ENCODE measurements at regions not wholly inside any gene's neighbourhood (a gene's known extent, or its start where the extent isn't known, plus 50 kb on each side); places are given as distances from the start of the nearest gene placed in this dataset.

DNA sequence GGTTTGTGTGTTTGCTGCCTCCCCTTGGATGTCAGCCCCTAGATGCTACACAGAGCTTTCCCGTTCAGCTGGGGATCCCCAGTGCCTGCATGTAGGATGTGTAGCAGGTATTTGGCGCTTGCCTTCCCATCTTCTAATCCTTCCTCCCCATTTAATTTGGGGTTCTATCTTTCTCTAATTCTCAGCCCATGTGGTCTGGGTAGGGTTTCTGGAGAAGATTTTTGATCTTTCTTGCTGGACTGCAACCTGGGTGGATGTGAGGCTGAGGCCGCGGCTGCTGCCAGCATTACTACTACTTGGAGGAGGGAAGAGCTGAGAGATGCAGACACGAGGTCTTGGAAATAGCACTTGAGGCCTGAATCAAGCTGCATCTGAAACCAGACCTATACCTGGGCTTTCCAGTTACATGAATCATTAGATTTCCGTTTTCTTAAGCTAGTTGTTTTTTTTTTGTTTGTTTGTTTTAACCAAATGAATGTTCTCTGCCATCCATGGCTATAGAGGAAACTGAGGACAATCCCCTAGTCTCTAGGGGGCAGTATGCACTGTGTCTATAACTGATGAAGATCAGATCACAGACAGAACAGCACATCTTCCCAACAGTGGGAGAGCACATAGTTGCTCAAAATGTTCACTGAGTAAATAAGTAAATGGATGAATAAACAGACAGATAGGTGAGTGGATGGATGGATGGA, 178.6 kb downstream of the FGF18 start:
- H2AFZ ChIP-seq (ENCODE audit: low read depth, low read length) = no peak overlapping the region
- no peaks in the 10 kb centered on the region for H3K79me1 ChIP-seq (replicated peaks; ENCODE audit: low read length, poor library complexity, severe bottlenecking)
- H3K36me3 ChIP-seq (ENCODE audit: control insufficient read depth in 1 of 2, insufficient read depth in 2 of 2, low read depth in 1 of 2, low read length in 2 of 2) = no peaks in the 10 kb centered on the region
- no peak overlapping the region for H2BK120ac ChIP-seq (ENCODE audit: low read depth, low read length)
- peaks cover 20 to 30% of the 10 kb centered on the region in 2 experiments for H3K27me3 ChIP-seq (ENCODE audit: control insufficient read depth in 1 of 2, insufficient read depth in 1 of 2, low read length in 2 of 2)
- no peak overlapping the region for H2AK5ac ChIP-seq (ENCODE audit: low read length, severe bottlenecking)
- no peak overlapping the region for H3K27ac ChIP-seq (ENCODE audit: low read length, poor library complexity, severe bottlenecking)
- no peak overlapping the region for H3K4me2 ChIP-seq (ENCODE audit: low read length, poor library complexity, severe bottlenecking)
- no peak overlapping the region for H3K4me3 ChIP-seq (ENCODE audit: insufficient read depth in 1 of 2, low read depth in 1 of 2, low read length in 2 of 2)
- H3K9ac ChIP-seq (ENCODE audit: low read length) = no peak overlapping the region
- no peak overlapping the region for H3K23ac ChIP-seq (ENCODE audit: low read length in 2 of 2)
- H3K4ac ChIP-seq (ENCODE audit: low read depth in 1 of 2, low read length in 2 of 2) = no peak overlapping the region
- H3K9me3 ChIP-seq (ENCODE audit: control insufficient read depth, low read length) = no peaks in the 10 kb centered on the region
- no peak overlapping the region for H3K18ac ChIP-seq (ENCODE audit: low read depth in 1 of 2, low read length in 2 of 2)
- no peak overlapping the region for H4K8ac ChIP-seq (ENCODE audit: low read length)
- DNase-seq = no peak
- no peaks in the 10 kb centered on the region for H3K4me1 ChIP-seq (ENCODE audit: control insufficient read depth, insufficient read depth, low read depth, low read length)
- H2BK5ac ChIP-seq (ENCODE audit: low read depth, low read length, poor library complexity, severe bottlenecking) = no peak overlapping the region
- 86% methylated on average over 4 of the region's 6 CpGs for WGBS
- H3K14ac ChIP-seq (ENCODE audit: low read length in 2 of 2) = no peak overlapping the region
- H2BK12ac ChIP-seq (ENCODE audit: low read length in 2 of 2) = no peak overlapping the region
- no peak overlapping the region for H2BK15ac ChIP-seq (ENCODE audit: low read depth, poor library complexity, severe bottlenecking)
- no peak overlapping the region for H4K91ac ChIP-seq (ENCODE audit: low read length)

DNA sequence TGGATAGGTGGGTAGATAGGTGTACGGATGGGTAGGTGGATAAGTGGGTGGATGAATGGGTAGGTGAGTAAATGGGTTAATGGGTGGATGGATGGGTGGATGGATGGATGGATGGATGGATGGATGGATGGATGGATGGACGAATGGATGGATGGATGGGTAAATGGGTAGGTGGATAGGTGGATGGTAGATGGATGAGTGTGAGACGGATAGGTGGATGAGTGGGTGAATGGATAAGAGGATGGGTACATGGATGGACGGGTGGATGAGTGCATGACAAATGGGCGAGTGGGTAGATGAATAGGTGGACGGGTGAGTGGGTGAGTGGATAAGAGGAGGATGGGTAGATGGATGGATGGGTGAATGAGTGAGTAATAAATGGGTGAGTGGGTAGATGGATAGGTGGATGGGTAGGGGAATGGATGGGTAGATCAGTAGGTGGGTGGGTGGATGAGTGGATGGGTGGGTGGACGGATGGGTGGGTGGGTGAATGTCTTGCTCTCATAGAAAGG, 179.2 kb downstream of the FGF18 start:
- no peak overlapping the region for H4K91ac ChIP-seq (ENCODE audit: low read length)
- H2BK120ac ChIP-seq (ENCODE audit: low read depth, low read length) = no peak overlapping the region
- H2BK15ac ChIP-seq (ENCODE audit: low read depth, poor library complexity, severe bottlenecking) = no peak overlapping the region
- H3K36me3 ChIP-seq (ENCODE audit: control insufficient read depth in 1 of 2, insufficient read depth in 2 of 2, low read depth in 1 of 2, low read length in 2 of 2) = no peaks in the 10 kb centered on the region
- H3K4me2 ChIP-seq (ENCODE audit: low read length, poor library complexity, severe bottlenecking) = no peak overlapping the region
- H3K79me1 ChIP-seq (replicated peaks; ENCODE audit: low read length, poor library complexity, severe bottlenecking) = no peaks in the 10 kb centered on the region
- H3K27me3 ChIP-seq (ENCODE audit: control insufficient read depth in 1 of 2, insufficient read depth in 1 of 2, low read length in 2 of 2) = peaks cover 20 to 30% of the 10 kb centered on the region in 2 experiments
- H3K9me3 ChIP-seq (ENCODE audit: control insufficient read depth, low read length) = no peaks in the 10 kb centered on the region
- no peak overlapping the region for H2BK12ac ChIP-seq (ENCODE audit: low read length in 2 of 2)
- H3K27ac ChIP-seq (ENCODE audit: low read length, poor library complexity, severe bottlenecking) = no peak overlapping the region
- no peak overlapping the region for H3K23ac ChIP-seq (ENCODE audit: low read length in 2 of 2)
- no peak overlapping the region for H3K18ac ChIP-seq (ENCODE audit: low read depth in 1 of 2, low read length in 2 of 2)
- 85% methylated on average over 7 of the region's 7 CpGs for whole genome bisulfite sequencing
- H2AK5ac ChIP-seq (ENCODE audit: low read length, severe bottlenecking) = no peak overlapping the region
- no peak overlapping the region for H3K14ac ChIP-seq (ENCODE audit: low read length in 2 of 2)
- H3K9ac ChIP-seq (ENCODE audit: low read length) = no peak overlapping the region
- H2AFZ ChIP-seq (ENCODE audit: low read depth, low read length) = no peak overlapping the region
- no peak overlapping the region for H3K4me3 ChIP-seq (ENCODE audit: insufficient read depth in 1 of 2, low read depth in 1 of 2, low read length in 2 of 2)
- H4K8ac ChIP-seq (ENCODE audit: low read length) = no peak overlapping the region
- H3K4me1 ChIP-seq (ENCODE audit: control insufficient read depth, insufficient read depth, low read depth, low read length) = no peaks in the 10 kb centered on the region
- no peak overlapping the region for H2BK5ac ChIP-seq (ENCODE audit: low read depth, low read length, poor library complexity, severe bottlenecking)
- no peak for DNase-seq
- H3K4ac ChIP-seq (ENCODE audit: low read depth in 1 of 2, low read length in 2 of 2) = no peak overlapping the region

DNA sequence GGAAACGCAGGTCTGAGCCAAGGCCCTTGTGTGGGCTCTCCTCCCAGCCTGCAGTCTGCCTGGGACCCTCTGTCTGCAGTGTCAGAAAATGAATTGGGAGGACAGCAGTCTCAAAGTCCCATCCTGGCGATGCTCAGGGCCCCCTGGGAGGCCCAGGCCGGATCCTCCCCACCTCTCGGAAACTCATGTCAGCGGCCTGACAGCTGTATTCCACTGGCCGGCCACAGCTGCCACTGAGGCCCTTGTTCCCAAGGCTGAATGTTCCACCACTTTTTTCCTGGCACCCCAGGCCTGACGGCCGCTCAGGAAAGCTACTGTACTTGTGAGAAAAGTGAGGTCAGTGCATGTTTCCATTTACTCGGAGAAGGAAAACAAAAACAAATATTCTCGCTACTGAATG, 180.0 kb downstream of the FGF18 start:
- Histone ChIP-seq H3K23ac (ENCODE audit: low read length in 2 of 2) (no peak overlapping the region), H3K4me3 (ENCODE audit: insufficient read depth in 1 of 2, low read depth in 1 of 2, low read length in 2 of 2) (no peak overlapping the region), H2AK5ac (ENCODE audit: low read length, severe bottlenecking) (no peak overlapping the region), H3K36me3 (ENCODE audit: control insufficient read depth in 1 of 2, insufficient read depth in 2 of 2, low read depth in 1 of 2, low read length in 2 of 2) (no peaks in the 10 kb centered on the region), H3K27ac (ENCODE audit: low read length, poor library complexity, severe bottlenecking) (no peak overlapping the region), H2BK120ac (ENCODE audit: low read depth, low read length) (no peak overlapping the region), H2BK15ac (ENCODE audit: low read depth, poor library complexity, severe bottlenecking) (no peak overlapping the region), H3K18ac (ENCODE audit: low read depth in 1 of 2, low read length in 2 of 2) (no peak overlapping the region), H3K9me3 (ENCODE audit: control insufficient read depth, low read length) (no peaks in the 10 kb centered on the region), H3K4me1 (ENCODE audit: control insufficient read depth, insufficient read depth, low read depth, low read length) (no peaks in the 10 kb centered on the region), H4K8ac (ENCODE audit: low read length) (no peak overlapping the region), H2BK5ac (ENCODE audit: low read depth, low read length, poor library complexity, severe bottlenecking) (no peak overlapping the region), H3K14ac (ENCODE audit: low read length in 2 of 2) (no peak overlapping the region), H2AFZ (ENCODE audit: low read depth, low read length) (no peak overlapping the region), H3K4me2 (ENCODE audit: low read length, poor library complexity, severe bottlenecking) (no peak overlapping the region), H2BK12ac (ENCODE audit: low read length in 2 of 2) (no peak overlapping the region), H3K27me3 (ENCODE audit: control insufficient read depth in 1 of 2, insufficient read depth in 1 of 2, low read length in 2 of 2) (peaks cover 20 to 30% of the 10 kb centered on the region in 2 experiments), H3K4ac (ENCODE audit: low read depth in 1 of 2, low read length in 2 of 2) (no peak overlapping the region), H3K79me1 (replicated peaks; ENCODE audit: low read length, poor library complexity, severe bottlenecking) (no peaks in the 10 kb centered on the region), H3K9ac (ENCODE audit: low read length) (no peak overlapping the region), H4K91ac (ENCODE audit: low read length) (no peak overlapping the region)
- DNase-seq = no peak
- 78% methylated on average over 10 of the region's 10 CpGs for WGBS

DNA sequence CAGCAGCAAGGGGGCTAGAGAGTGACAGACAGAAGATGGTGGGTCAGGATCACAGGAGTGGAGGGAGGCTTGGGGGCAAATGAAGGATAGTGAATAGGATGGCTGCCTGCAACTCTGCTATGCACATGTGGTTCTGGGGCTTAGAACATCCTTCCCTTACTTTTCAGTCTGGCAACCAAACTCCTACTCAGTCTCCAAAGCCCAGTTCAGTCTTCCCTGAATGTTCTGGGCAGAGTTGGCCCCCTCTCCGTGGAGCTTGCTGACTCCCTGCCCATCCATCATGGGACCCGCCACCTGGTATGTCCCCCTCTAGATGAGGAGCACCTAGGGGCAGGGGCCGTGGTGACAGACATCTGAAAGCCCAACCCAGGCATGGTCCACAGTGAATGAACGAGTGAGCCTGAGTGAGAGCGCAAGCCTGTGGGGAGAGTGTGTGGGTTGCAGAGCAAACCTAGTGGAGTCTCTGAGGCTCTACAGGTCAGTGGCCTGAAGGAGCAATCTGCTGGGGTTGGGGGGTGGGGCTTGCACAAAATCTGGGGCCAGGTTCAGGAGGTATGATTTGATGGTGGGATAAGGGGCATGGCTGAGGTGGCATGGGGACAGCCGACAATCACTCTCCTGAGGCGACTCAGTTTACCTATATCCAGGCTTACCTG, 180.6 kb downstream of the FGF18 start:
- no peak overlapping the region for H4K91ac ChIP-seq (ENCODE audit: low read length)

More for the DNA sequence above, 180.6 kb downstream of the FGF18 start:
- no peak overlapping the region for H2BK5ac ChIP-seq (ENCODE audit: low read depth, low read length, poor library complexity, severe bottlenecking)
- H3K4me3 ChIP-seq (ENCODE audit: insufficient read depth in 1 of 2, low read depth in 1 of 2, low read length in 2 of 2) = no peak overlapping the region
- H2BK12ac ChIP-seq (ENCODE audit: low read length in 2 of 2) = no peak overlapping the region
- no peaks in the 10 kb centered on the region for H3K36me3 ChIP-seq (ENCODE audit: control insufficient read depth in 1 of 2, insufficient read depth in 2 of 2, low read depth in 1 of 2, low read length in 2 of 2)
- no peak overlapping the region for H2BK120ac ChIP-seq (ENCODE audit: low read depth, low read length)
- H2AFZ ChIP-seq (ENCODE audit: low read depth, low read length) = no peak overlapping the region
- no peak for DNase-seq
- no peak overlapping the region for H3K23ac ChIP-seq (ENCODE audit: low read length in 2 of 2)
- H2AK5ac ChIP-seq (ENCODE audit: low read length, severe bottlenecking) = no peak overlapping the region
- H2BK15ac ChIP-seq (ENCODE audit: low read depth, poor library complexity, severe bottlenecking) = no peak overlapping the region
- no peaks in the 10 kb centered on the region for H3K9me3 ChIP-seq (ENCODE audit: control insufficient read depth, low read length)
- H4K8ac ChIP-seq (ENCODE audit: low read length) = no peak overlapping the region
- H3K4ac ChIP-seq (ENCODE audit: low read depth in 1 of 2, low read length in 2 of 2) = no peak overlapping the region
- H3K9ac ChIP-seq (ENCODE audit: low read length) = no peak overlapping the region
- H3K27ac ChIP-seq (ENCODE audit: low read length, poor library complexity, severe bottlenecking) = no peak overlapping the region
- no peak overlapping the region for H3K18ac ChIP-seq (ENCODE audit: low read depth in 1 of 2, low read length in 2 of 2)
- H3K14ac ChIP-seq (ENCODE audit: low read length in 2 of 2) = no peak overlapping the region
- WGBS = 92% methylated on average over 7 of the region's 7 CpGs
- H3K27me3 ChIP-seq (ENCODE audit: control insufficient read depth in 1 of 2, insufficient read depth in 1 of 2, low read length in 2 of 2) = peaks cover 20 to 30% of the 10 kb centered on the region in 2 experiments
- no peaks in the 10 kb centered on the region for H3K4me1 ChIP-seq (ENCODE audit: control insufficient read depth, insufficient read depth, low read depth, low read length)
- H3K79me1 ChIP-seq (replicated peaks; ENCODE audit: low read length, poor library complexity, severe bottlenecking) = no peaks in the 10 kb centered on the region
- H3K4me2 ChIP-seq (ENCODE audit: low read length, poor library complexity, severe bottlenecking) = no peak overlapping the region
